Glutamatergic neuron (in vitro differentiated cells): ENCODE measurements at regions not wholly inside any gene's neighbourhood (a gene's known extent, or its start where the extent isn't known, plus 50 kb on each side); places are given as distances from the start of the nearest gene placed in this dataset.

Experiments
- DNase-seq: peaks from one replicate; pipeline ENCODE4 v3.0.0; 2022
- H3K27ac Mint-ChIP-seq: one replicate; pipeline ENCODE4 v1.8.0; 2020; ENCODE audit warnings: mild to moderate bottlenecking, mixed read lengths, inconsistent platforms; ENCODE audit not compliant: unreplicated experiment
- H3K27me3 Mint-ChIP-seq: one replicate; pipeline ENCODE4 v1.8.0; 2020; ENCODE audit warnings: mild to moderate bottlenecking, moderate library complexity, mixed read lengths, inconsistent platforms; ENCODE audit not compliant: unreplicated experiment
- H3K36me3 Mint-ChIP-seq: one replicate; pipeline ENCODE4 v1.8.0; 2020; ENCODE audit warnings: mild to moderate bottlenecking, mixed read lengths, inconsistent platforms; ENCODE audit not compliant: unreplicated experiment
- H3K4me1 Mint-ChIP-seq: one replicate; pipeline ENCODE4 v1.8.0; 2020; ENCODE audit warnings: mild to moderate bottlenecking, low read depth, mixed read lengths, inconsistent platforms; ENCODE audit not compliant: unreplicated experiment
- H3K4me3 Mint-ChIP-seq: one replicate; pipeline ENCODE4 v1.8.0; 2020; ENCODE audit warnings: mild to moderate bottlenecking, mixed read lengths, inconsistent platforms; ENCODE audit not compliant: unreplicated experiment
- H3K9me3 Mint-ChIP-seq: one replicate; pipeline ENCODE4 v1.8.0; 2020; ENCODE audit warnings: mild to moderate bottlenecking, moderate library complexity, mixed read lengths, inconsistent platforms; ENCODE audit not compliant: unreplicated experiment
- CTCF ChIP-seq: fragments of 200-600 bp; sonication (generic); IDR thresholded peaks from one replicate; pipeline ENCODE4 v1.5.0; 2021; ENCODE audit not compliant: partially characterized antibody, unreplicated experiment

GRCh38 chr2:225930687-225931086, 531.2 kb downstream of the NYAP2 start:
- H3K27ac Mint-ChIP-seq = no peak overlapping the region
- no peaks in the 10 kb centered on the region for H3K4me1 Mint-ChIP-seq
- no peak for DNase-seq
- no peaks in the 10 kb centered on the region for H3K36me3 Mint-ChIP-seq
- no peak overlapping the region for H3K4me3 Mint-ChIP-seq
- H3K9me3 Mint-ChIP-seq = no peaks in the 10 kb centered on the region
- H3K27me3 Mint-ChIP-seq = no peaks in the 10 kb centered on the region
- TF ChIP-seq CTCF = no peak

GRCh38 chr2:225920621-225921220, 521.2 kb downstream of the NYAP2 start:
- peaks cover 2% of the 10 kb centered on the region for H3K9me3 Mint-ChIP-seq
- no peak for DNase-seq
- H3K4me3 Mint-ChIP-seq = no peak overlapping the region
- H3K36me3 Mint-ChIP-seq = peaks cover 8% of the 10 kb centered on the region
- TF ChIP-seq CTCF = no peak
- no peak overlapping the region for H3K27ac Mint-ChIP-seq
- no peaks in the 10 kb centered on the region for H3K27me3 Mint-ChIP-seq
- H3K4me1 Mint-ChIP-seq = no peaks in the 10 kb centered on the region

GRCh38 chr2:225916692-225917091, 517.2 kb downstream of the NYAP2 start:
- H3K27ac Mint-ChIP-seq = no peak overlapping the region
- H3K9me3 Mint-ChIP-seq = peaks cover 2% of the 10 kb centered on the region
- H3K4me1 Mint-ChIP-seq = no peaks in the 10 kb centered on the region
- no peak for TF ChIP-seq CTCF
- DNase-seq = no peak
- H3K4me3 Mint-ChIP-seq = no peak overlapping the region
- H3K36me3 Mint-ChIP-seq = peaks cover 8% of the 10 kb centered on the region
- H3K27me3 Mint-ChIP-seq = peaks cover 2% of the 10 kb centered on the region

- Mint-ChIP-seq H3K4me1 (no peaks in the 10 kb centered on the region), H3K4me3 (no peak overlapping the region), H3K27me3 (peaks cover 2% of the 10 kb centered on the region), H3K9me3 (no peaks in the 10 kb centered on the region), H3K27ac (no peak overlapping the region), H3K36me3 (peaks cover under 1% of the 10 kb centered on the region)
- TF ChIP-seq CTCF = no peak
- no peak for DNase-seq
Measured at GRCh38 chr2:225911019-225911418, 511.5 kb downstream of the NYAP2 start.

- Mint-ChIP-seq H3K27ac (no peak overlapping the region), H3K9me3 (no peaks in the 10 kb centered on the region), H3K36me3 (no peaks in the 10 kb centered on the region), H3K4me1 (no peaks in the 10 kb centered on the region), H3K27me3 (no peaks in the 10 kb centered on the region), H3K4me3 (no peak overlapping the region)
- DNase-seq = no peak
- no peak for TF ChIP-seq CTCF
Measured at GRCh38 chr2:225895126-225895525, 495.6 kb downstream of the NYAP2 start.
